Activated CD8-positive, alpha-beta T cell treated with anti-CD3 and anti-CD28 coated beads for 36 hours (primary cell): ENCODE measurements at regions not wholly inside any gene's neighbourhood (a gene's known extent, or its start where the extent isn't known, plus 50 kb on each side); places are given as distances from the start of the nearest gene placed in this dataset.

Source experiments
- ATAC-seq: fragments of 200-7000 bp; cut with Tn5 transposase; one replicate; pipeline ENCODE4 v1.10.0; 2021; ENCODE audit warnings: mild to moderate bottlenecking, moderate library complexity
- CTCF ChIA-PET: fragments of 350-600 bp; sonication (Branson Sonifier 250); formaldehyde crosslinking; loops from one replicate; lab custom pipeline; 2021; ENCODE audit warnings: antibody characterized with exemption; lab: Charles Lee
- POLR2A ChIA-PET: fragments of 350-600 bp; sonication (Branson Sonifier 250); formaldehyde crosslinking; loops from one replicate; lab custom pipeline; 2021; ENCODE audit warnings: antibody characterized with exemption; lab: Charles Lee
- DNase-seq: peaks from one replicate; pipeline ENCODE4 v3.0.0-alpha.2; 2020
- H3K27ac Mint-ChIP-seq: one replicate; pipeline ENCODE4 v1.8.0; 2021; ENCODE audit warnings: mild to moderate bottlenecking, mixed read lengths
- H3K27me3 Mint-ChIP-seq: one replicate; pipeline ENCODE4 v1.8.0; 2021; ENCODE audit warnings: mixed read lengths
- H3K36me3 Mint-ChIP-seq: one replicate; pipeline ENCODE4 v1.8.0; 2021; ENCODE audit warnings: low read depth, mixed read lengths
- H3K4me1 Mint-ChIP-seq: one replicate; pipeline ENCODE4 v1.8.0; 2021; ENCODE audit warnings: low read depth, mixed read lengths
- H3K4me3 Mint-ChIP-seq: one replicate; pipeline ENCODE4 v1.8.0; 2021; ENCODE audit warnings: mild to moderate bottlenecking, moderate library complexity, mixed read lengths
- H3K9me3 Mint-ChIP-seq: one replicate; pipeline ENCODE4 v1.8.0; 2021; ENCODE audit warnings: mixed read lengths
- intact Hi-C: fragments of 100-400 bp; cut with micrococcal nuclease; formaldehyde crosslinking; loops from one replicate; pipeline ENCODE4 v1.10.0; 2022
- TF ChIP-seq, protein P1 (sequence below): fragments of 200-600 bp; IDR thresholded peaks from one replicate; pipeline ENCODE4 v1.8.0; 2022; ENCODE audit warnings: antibody characterized with exemption, mild to moderate bottlenecking

DNA sequence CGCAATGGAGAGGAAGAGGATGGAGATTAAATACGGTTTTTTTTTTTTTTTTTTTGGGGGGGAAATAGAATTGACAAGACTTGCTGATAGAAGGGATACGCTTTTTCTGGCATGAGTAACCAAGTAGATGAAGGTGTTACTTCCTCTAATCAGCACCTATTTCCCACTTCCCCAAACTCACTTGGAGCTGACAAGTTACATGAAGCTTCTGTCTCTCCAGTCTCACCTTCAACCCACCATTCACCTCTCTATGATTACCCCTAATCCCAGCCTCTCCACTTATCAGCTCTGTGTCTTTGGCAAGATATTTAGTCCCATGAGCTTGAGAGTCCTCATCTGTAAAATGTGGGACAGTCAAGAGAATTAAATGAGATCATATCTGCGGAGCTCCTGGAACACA lies 185.9 kb upstream of the HS3ST3A1 start:
- DNase-seq (no peak), ATAC-seq (no peak)
- Mint-ChIP-seq H3K27ac (no peak overlapping the region), H3K27me3 (no peaks in the 10 kb centered on the region), H3K4me3 (no peak overlapping the region), H3K4me1 (no peaks in the 10 kb centered on the region), H3K9me3 (no peaks in the 10 kb centered on the region), H3K36me3 (no peaks in the 10 kb centered on the region)
- ChIA-PET CTCF (interaction anchor here (0.6 to 1.9 kb wide), 2 partner anchors 34 to 198 kb away, joined by 3 read pairs; no protein-coding TSS in a partner anchor), POLR2A (no interaction called here)
- intact Hi-C loops: no loop called here
- TF ChIP-seq, protein P1, sequence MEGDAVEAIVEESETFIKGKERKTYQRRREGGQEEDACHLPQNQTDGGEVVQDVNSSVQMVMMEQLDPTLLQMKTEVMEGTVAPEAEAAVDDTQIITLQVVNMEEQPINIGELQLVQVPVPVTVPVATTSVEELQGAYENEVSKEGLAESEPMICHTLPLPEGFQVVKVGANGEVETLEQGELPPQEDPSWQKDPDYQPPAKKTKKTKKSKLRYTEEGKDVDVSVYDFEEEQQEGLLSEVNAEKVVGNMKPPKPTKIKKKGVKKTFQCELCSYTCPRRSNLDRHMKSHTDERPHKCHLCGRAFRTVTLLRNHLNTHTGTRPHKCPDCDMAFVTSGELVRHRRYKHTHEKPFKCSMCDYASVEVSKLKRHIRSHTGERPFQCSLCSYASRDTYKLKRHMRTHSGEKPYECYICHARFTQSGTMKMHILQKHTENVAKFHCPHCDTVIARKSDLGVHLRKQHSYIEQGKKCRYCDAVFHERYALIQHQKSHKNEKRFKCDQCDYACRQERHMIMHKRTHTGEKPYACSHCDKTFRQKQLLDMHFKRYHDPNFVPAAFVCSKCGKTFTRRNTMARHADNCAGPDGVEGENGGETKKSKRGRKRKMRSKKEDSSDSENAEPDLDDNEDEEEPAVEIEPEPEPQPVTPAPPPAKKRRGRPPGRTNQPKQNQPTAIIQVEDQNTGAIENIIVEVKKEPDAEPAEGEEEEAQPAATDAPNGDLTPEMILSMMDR: no peak

DNA sequence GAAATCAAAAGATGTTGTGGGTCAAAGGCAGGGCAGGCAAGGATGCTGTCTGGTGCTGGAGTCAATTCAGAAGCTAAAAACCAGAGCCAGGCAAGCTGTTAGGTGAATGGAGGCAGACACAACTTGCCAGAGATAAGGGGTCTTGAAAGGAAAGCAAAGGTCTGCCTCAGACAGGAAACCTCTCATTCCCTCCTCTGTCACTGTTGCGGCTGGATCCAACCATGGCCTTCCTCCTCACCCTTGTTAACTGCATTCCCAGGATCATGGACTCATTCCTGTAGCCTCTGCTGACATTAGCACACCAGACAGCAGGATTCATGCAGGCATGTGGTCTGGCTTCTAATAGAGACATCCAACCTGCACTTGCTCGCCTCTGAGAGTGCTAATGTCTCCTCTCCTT lies 186.7 kb upstream of the HS3ST3A1 start:
- Mint-ChIP-seq H3K27ac (no peak overlapping the region), H3K4me3 (no peak overlapping the region), H3K4me1 (no peaks in the 10 kb centered on the region), H3K9me3 (no peaks in the 10 kb centered on the region), H3K36me3 (no peaks in the 10 kb centered on the region), H3K27me3 (no peaks in the 10 kb centered on the region)
- ChIA-PET CTCF (interaction anchor here (1.9 kb wide), 1 partner anchor 34 kb away, joined by 3 read pairs; no protein-coding TSS in a partner anchor), POLR2A (no interaction called here)
- no peak for DNase-seq
- TF ChIP-seq, protein P1: no peak
- intact Hi-C loops: no loop called here
- ATAC-seq: no peak

DNA sequence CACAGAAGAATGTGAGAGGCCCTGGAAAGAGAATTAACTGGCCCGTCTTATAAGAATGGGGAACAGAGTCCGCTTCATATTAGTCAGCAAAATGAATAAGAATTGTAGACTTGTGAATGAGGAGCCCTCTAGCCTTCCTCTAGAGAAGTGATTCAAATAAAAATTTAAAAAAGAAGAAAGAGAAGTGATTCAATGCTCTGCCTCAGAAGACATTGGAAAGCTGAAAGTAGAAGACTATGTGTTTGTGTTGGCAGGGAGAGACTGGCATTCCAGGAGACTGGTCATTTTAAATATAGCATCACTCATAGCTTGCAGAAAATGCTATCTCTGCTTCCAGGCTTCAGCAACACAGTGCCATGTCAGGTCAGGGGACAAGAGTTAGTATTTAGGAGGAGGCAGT lies 190.6 kb upstream of the HS3ST3A1 start:
- no peaks in the 10 kb centered on the region for H3K27me3 Mint-ChIP-seq
- TF ChIP-seq, protein P1: no peak
- no peak overlapping the region for H3K27ac Mint-ChIP-seq
- H3K36me3 Mint-ChIP-seq: no peaks in the 10 kb centered on the region
- ChIA-PET CTCF (no interaction called here), POLR2A (no interaction called here)
- intact Hi-C loops: no loop called here
- no peak for ATAC-seq
- H3K9me3 Mint-ChIP-seq: no peaks in the 10 kb centered on the region
- DNase-seq: no peak
- H3K4me1 Mint-ChIP-seq: no peaks in the 10 kb centered on the region
- H3K4me3 Mint-ChIP-seq: no peak overlapping the region

DNA sequence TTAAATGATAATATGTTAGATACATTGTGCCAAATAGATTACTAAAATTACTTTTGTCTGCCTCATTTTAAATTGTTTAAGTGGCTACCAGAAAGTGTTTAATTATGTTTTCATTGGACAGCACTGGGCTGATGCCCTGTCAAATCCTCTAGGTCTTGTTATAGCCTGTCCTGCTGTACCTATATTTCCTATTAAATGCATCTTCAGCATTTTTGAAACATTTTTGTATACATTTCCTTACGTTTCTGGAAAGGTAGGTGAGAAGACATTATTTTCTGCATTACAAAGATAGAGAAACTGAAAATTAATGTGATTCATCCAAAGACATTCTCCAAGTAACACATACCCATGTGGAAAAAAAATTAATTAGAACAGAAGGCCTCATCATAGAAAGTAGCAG lies 192.2 kb upstream of the HS3ST3A1 start:
- no peaks in the 10 kb centered on the region for H3K27me3 Mint-ChIP-seq
- POLR2A ChIA-PET: no interaction called here
- DNase-seq: no peak
- TF ChIP-seq, protein P1: no peak
- no peaks in the 10 kb centered on the region for H3K9me3 Mint-ChIP-seq
- H3K27ac Mint-ChIP-seq: no peak overlapping the region
- H3K36me3 Mint-ChIP-seq: no peaks in the 10 kb centered on the region
- CTCF ChIA-PET: no interaction called here
- ATAC-seq: no peak
- intact Hi-C loops: no loop called here
- no peaks in the 10 kb centered on the region for H3K4me1 Mint-ChIP-seq
- H3K4me3 Mint-ChIP-seq: no peak overlapping the region

DNA sequence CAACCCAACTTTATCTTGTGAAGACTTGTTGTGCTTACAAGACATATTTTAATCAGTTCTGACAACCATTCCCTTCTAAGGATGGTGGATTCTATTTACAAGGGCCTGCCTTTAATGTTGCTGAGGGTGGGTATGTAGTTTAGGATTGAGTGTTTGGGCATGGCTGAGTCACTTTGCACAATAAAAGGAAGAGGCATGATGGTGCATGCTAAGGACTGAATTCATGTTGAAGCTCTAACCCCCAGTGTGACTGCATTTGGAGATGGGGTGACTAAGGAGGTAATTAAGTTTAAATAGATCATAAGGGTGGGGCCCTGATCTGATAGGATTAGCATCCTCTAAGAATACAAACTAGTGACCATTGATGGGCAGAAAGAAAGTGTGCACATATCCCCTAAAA lies 196.1 kb upstream of the HS3ST3A1 start:
- H3K9me3 Mint-ChIP-seq: no peaks in the 10 kb centered on the region
- ATAC-seq: no peak
- H3K27me3 Mint-ChIP-seq: no peaks in the 10 kb centered on the region
- no peak overlapping the region for H3K27ac Mint-ChIP-seq
- H3K36me3 Mint-ChIP-seq: no peaks in the 10 kb centered on the region
- POLR2A ChIA-PET: no interaction called here
- TF ChIP-seq, protein P1: no peak
- CTCF ChIA-PET: no interaction called here
- no peak for DNase-seq
- no peak overlapping the region for H3K4me3 Mint-ChIP-seq
- intact Hi-C loops: no loop called here
- no peaks in the 10 kb centered on the region for H3K4me1 Mint-ChIP-seq
